K562 (cell line): ENCODE measurements at regions not wholly inside any gene's neighbourhood (a gene's known extent, or its start where the extent isn't known, plus 50 kb on each side); places are given as distances from the start of the nearest gene placed in this dataset.

Experiments
- CBX1 ChIP-seq: sonication (generic); IDR thresholded peaks from 2 replicates; pipeline ENCODE4 v1.6.1; 2016; ENCODE audit warnings: antibody characterized with exemption, low read depth, mild to moderate bottlenecking
- EP300 ChIP-seq: IDR thresholded peaks from 2 replicates; pipeline ENCODE4 v1.6.1; 2012; ENCODE audit warnings: low read length, improper control_type of control experiment
- FOXA3 ChIP-seq, 2 experiments: fragments of 450-650 bp in 1 of 2; sonication (generic) in 1 of 2; formaldehyde crosslinking; IDR thresholded peaks in 1 of 2; conservative IDR thresholded peaks in 1 of 2; 2 replicates each; pipeline versions ENCODE4 v1.4.0 to v1.8.0; 2020 to 2022; ENCODE audit warnings: mild to moderate bottlenecking in 2 of 2, missing genetic modification reagents in 1 of 2
- GABPB1 ChIP-seq: sonication (generic); formaldehyde crosslinking; IDR thresholded peaks from 2 replicates; pipeline ENCODE4 v1.8.0; 2022; ENCODE audit warnings: mild to moderate bottlenecking, missing genetic modification reagents
- LEF1 ChIP-seq: fragments of 450-650 bp; IDR thresholded peaks from 2 replicates; pipeline ENCODE4 v1.6.1; 2016; ENCODE audit warnings: mild to moderate bottlenecking
- NCOA4 ChIP-seq: fragments of 450-650 bp; IDR thresholded peaks from 2 replicates; pipeline ENCODE4 v1.6.1; 2018; ENCODE audit warnings: mild to moderate bottlenecking; ENCODE audit not compliant: partially characterized antibody
- NEUROD1 ChIP-seq: fragments of 150-350 bp; IDR thresholded peaks from 2 replicates; pipeline ENCODE4 v1.6.1; 2014; ENCODE audit warnings: borderline replicate concordance, low read length, low read depth; ENCODE audit not compliant: partially characterized antibody
- NR0B1 ChIP-seq: fragments of 450-650 bp; IDR thresholded peaks from one replicate; pipeline ENCODE4 v1.6.1; 2018; ENCODE audit warnings: mild to moderate bottlenecking, moderate library complexity; ENCODE audit not compliant: partially characterized antibody
- PHB2 ChIP-seq: fragments of 450-650 bp; IDR thresholded peaks from 2 replicates; pipeline ENCODE4 v1.6.1; 2017; ENCODE audit warnings: low read depth
- TBL1XR1 ChIP-seq, 2 experiments: IDR thresholded peaks; 2 replicates each; pipeline ENCODE4 v1.6.1; 2012; ENCODE audit warnings: improper control_type of control experiment in 2 of 2, low read length in 2 of 2, mild to moderate bottlenecking in 1 of 2
- ZNF134 ChIP-seq: fragments of 250-450 bp; sonication (Bioruptor Pico); conservative IDR thresholded peaks from 2 replicates; pipeline ENCODE4 v1.4.0; 2020
- ZNF253 ChIP-seq: fragments of 250-450 bp; sonication (Bioruptor Pico); conservative IDR thresholded peaks from 2 replicates; pipeline ENCODE4 v1.6.1; 2021; ENCODE audit warnings: mild to moderate bottlenecking
- ZNF311 ChIP-seq: fragments of 250-450 bp; sonication (Bioruptor Pico); IDR thresholded peaks from 2 replicates; pipeline ENCODE4 v1.4.0; 2020; ENCODE audit warnings: mild to moderate bottlenecking, moderate library complexity
- ZNF699 ChIP-seq: fragments of 250-450 bp; sonication (Bioruptor Pico); IDR thresholded peaks from 2 replicates; pipeline ENCODE4 v1.8.0; 2021; ENCODE audit warnings: mild to moderate bottlenecking, moderate library complexity; ENCODE audit not compliant: insufficient replicate concordance
- TF ChIP-seq, protein P1 (sequence below): fragments of 200-400 bp; formaldehyde crosslinking; IDR thresholded peaks from 2 replicates; pipeline ENCODE4 v1.6.1; 2017; ENCODE audit warnings: mild to moderate bottlenecking, low read depth, low read length, moderate library complexity
- TF ChIP-seq, protein P2 (sequence below): fragments of 250-450 bp; sonication (Bioruptor Pico); IDR thresholded peaks from 2 replicates; pipeline ENCODE4 v1.5.0; 2020; ENCODE audit warnings: mild to moderate bottlenecking, borderline replicate concordance
- TF ChIP-seq, protein P3 (sequence below): conservative IDR thresholded peaks from 2 replicates; pipeline ENCODE4 v1.6.1; 2011; ENCODE audit warnings: low read depth, mild to moderate bottlenecking, low read length; ENCODE audit not compliant: control insufficient read depth
- TF ChIP-seq, protein P4 (sequence below): IDR thresholded peaks from 3 replicates; pipeline ENCODE4 v1.6.1; 2011; ENCODE audit warnings: borderline replicate concordance, mild to moderate bottlenecking, moderate library complexity; ENCODE audit not compliant: insufficient read length; ENCODE audit errors: extremely low read depth

DNA sequence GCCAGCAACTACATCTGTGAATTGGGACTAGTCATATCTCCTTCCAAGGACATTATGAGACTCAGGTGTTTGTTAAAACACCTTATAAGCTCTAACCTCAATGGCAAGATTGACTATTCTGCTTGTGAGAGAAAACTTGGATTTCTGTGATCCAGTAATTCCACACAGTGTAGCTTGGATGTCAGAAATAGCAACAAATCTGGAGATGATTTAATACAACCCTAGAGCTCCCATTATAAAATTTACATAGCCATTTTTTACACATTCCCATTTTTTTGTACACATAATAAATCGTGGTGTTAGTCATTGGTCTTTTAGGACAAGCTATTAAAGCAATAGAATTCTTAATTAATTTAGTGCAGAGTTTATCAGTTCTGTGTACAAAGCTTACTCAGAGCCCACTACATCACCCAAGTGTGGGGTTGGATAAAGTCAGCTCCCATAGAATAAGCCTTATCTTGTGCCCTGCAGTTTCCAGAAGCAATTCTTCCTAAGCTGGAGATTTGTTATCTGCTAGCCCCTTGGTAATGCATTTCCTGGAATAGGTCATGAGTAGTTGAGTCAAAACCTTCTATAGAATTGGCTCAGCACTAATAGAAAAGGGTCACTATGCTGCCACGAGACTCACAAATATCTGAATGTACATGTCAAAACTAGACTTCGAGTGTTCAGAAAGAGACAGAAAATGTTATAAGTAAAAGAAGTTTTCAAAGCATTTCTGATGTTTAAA lies 434.0 kb upstream of the RUNX1 start (continued):
- TF ChIP-seq NR0B1 (no peak), GABPB1 (no peak), ZNF311 (CRISPR knock-in tag) (peak; percentile 18; the same call in 1 of the 2 replicates), NEUROD1 (peak; percentile 78), FOXA3 (CRISPR knock-in tag; conservative IDR thresholded peaks at IDR 0.05 in 1 of 2, IDR thresholded peaks at IDR 0.05 in 1 of 2) (peak in 1 of 2 experiments; percentile 90; a peak in 2 of 4 replicates), TBL1XR1 (IDR thresholded peaks at IDR 0.05; ENCODE audit: low read length in 2 of 2) (peak; percentile 31 to 99; a peak in 2 of 4 replicates), CBX1 (no peak), ZNF253 (CRISPR knock-in tag) (no peak), ZNF134 (no peak), ZNF699 (CRISPR knock-in tag) (no peak), NCOA4 (no peak), PHB2 (peak; percentile 87), LEF1 (peak; percentile 95), EP300 (peak; percentile 100)
- TF ChIP-seq, protein P1, sequence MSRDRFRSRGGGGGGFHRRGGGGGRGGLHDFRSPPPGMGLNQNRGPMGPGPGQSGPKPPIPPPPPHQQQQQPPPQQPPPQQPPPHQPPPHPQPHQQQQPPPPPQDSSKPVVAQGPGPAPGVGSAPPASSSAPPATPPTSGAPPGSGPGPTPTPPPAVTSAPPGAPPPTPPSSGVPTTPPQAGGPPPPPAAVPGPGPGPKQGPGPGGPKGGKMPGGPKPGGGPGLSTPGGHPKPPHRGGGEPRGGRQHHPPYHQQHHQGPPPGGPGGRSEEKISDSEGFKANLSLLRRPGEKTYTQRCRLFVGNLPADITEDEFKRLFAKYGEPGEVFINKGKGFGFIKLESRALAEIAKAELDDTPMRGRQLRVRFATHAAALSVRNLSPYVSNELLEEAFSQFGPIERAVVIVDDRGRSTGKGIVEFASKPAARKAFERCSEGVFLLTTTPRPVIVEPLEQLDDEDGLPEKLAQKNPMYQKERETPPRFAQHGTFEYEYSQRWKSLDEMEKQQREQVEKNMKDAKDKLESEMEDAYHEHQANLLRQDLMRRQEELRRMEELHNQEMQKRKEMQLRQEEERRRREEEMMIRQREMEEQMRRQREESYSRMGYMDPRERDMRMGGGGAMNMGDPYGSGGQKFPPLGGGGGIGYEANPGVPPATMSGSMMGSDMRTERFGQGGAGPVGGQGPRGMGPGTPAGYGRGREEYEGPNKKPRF: no peak
- TF ChIP-seq, protein P2, sequence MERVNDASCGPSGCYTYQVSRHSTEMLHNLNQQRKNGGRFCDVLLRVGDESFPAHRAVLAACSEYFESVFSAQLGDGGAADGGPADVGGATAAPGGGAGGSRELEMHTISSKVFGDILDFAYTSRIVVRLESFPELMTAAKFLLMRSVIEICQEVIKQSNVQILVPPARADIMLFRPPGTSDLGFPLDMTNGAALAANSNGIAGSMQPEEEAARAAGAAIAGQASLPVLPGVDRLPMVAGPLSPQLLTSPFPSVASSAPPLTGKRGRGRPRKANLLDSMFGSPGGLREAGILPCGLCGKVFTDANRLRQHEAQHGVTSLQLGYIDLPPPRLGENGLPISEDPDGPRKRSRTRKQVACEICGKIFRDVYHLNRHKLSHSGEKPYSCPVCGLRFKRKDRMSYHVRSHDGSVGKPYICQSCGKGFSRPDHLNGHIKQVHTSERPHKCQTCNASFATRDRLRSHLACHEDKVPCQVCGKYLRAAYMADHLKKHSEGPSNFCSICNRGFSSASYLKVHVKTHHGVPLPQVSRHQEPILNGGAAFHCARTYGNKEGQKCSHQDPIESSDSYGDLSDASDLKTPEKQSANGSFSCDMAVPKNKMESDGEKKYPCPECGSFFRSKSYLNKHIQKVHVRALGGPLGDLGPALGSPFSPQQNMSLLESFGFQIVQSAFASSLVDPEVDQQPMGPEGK (CRISPR knock-in tag): no peak
- TF ChIP-seq, protein P3, sequence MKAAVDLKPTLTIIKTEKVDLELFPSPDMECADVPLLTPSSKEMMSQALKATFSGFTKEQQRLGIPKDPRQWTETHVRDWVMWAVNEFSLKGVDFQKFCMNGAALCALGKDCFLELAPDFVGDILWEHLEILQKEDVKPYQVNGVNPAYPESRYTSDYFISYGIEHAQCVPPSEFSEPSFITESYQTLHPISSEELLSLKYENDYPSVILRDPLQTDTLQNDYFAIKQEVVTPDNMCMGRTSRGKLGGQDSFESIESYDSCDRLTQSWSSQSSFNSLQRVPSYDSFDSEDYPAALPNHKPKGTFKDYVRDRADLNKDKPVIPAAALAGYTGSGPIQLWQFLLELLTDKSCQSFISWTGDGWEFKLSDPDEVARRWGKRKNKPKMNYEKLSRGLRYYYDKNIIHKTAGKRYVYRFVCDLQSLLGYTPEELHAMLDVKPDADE: no peak
- TF ChIP-seq, protein P4, sequence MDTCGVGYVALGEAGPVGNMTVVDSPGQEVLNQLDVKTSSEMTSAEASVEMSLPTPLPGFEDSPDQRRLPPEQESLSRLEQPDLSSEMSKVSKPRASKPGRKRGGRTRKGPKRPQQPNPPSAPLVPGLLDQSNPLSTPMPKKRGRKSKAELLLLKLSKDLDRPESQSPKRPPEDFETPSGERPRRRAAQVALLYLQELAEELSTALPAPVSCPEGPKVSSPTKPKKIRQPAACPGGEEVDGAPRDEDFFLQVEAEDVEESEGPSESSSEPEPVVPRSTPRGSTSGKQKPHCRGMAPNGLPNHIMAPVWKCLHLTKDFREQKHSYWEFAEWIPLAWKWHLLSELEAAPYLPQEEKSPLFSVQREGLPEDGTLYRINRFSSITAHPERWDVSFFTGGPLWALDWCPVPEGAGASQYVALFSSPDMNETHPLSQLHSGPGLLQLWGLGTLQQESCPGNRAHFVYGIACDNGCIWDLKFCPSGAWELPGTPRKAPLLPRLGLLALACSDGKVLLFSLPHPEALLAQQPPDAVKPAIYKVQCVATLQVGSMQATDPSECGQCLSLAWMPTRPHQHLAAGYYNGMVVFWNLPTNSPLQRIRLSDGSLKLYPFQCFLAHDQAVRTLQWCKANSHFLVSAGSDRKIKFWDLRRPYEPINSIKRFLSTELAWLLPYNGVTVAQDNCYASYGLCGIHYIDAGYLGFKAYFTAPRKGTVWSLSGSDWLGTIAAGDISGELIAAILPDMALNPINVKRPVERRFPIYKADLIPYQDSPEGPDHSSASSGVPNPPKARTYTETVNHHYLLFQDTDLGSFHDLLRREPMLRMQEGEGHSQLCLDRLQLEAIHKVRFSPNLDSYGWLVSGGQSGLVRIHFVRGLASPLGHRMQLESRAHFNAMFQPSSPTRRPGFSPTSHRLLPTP: no peak
